Testis (tissue), 2 donors: ENCODE measurements at regions not wholly inside any gene's neighbourhood (a gene's known extent, or its start where the extent isn't known, plus 50 kb on each side); places are given as distances from the start of the nearest gene placed in this dataset.

Experiments used
- POLR2A ChIP-seq: fragments of 450-650 bp; IDR thresholded peaks from one replicate; pipeline ENCODE4 v1.6.1; 2017; ENCODE audit warnings: antibody characterized with exemption, mild to moderate bottlenecking, moderate library complexity
- TF ChIP-seq, protein P1 (sequence below), 3 experiments: fragments of 450-650 bp in 2 of 3; fragments of 200-600 bp in 1 of 3; sonication (generic) in 1 of 3; IDR thresholded peaks; one replicate each; pipeline ENCODE4 v1.5.1; 2016 to 2019; ENCODE audit warnings: antibody characterized with exemption in 3 of 3, mild to moderate bottlenecking in 2 of 3, moderate library complexity in 1 of 3

DNA sequence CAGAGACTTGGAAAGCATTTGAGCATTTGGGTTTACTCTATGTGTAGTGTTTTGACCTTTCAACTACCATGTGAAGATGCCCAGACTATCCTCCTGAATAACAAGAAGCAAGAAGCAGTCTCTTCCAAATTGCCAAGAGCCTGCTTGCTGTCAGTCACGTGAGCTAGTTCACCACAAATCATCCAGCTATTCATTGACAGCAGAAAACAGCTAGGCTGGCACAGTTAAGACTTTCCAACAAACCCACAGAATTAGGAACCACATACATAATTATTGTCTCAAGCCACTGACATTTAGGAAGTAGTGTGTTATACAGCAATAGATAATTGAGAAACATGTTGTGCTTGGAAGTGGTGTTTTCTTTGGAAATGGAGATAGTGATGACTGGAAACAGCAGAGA lies 1652.0 kb downstream of the NCAM2 start:
- TF ChIP-seq POLR2A: no peak
- TF ChIP-seq, protein P1, sequence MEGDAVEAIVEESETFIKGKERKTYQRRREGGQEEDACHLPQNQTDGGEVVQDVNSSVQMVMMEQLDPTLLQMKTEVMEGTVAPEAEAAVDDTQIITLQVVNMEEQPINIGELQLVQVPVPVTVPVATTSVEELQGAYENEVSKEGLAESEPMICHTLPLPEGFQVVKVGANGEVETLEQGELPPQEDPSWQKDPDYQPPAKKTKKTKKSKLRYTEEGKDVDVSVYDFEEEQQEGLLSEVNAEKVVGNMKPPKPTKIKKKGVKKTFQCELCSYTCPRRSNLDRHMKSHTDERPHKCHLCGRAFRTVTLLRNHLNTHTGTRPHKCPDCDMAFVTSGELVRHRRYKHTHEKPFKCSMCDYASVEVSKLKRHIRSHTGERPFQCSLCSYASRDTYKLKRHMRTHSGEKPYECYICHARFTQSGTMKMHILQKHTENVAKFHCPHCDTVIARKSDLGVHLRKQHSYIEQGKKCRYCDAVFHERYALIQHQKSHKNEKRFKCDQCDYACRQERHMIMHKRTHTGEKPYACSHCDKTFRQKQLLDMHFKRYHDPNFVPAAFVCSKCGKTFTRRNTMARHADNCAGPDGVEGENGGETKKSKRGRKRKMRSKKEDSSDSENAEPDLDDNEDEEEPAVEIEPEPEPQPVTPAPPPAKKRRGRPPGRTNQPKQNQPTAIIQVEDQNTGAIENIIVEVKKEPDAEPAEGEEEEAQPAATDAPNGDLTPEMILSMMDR (IDR thresholded peaks at IDR 0.05): no peak
